Right lung (tissue), 2 donors: ENCODE measurements at regions not wholly inside any gene's neighbourhood (a gene's known extent, or its start where the extent isn't known, plus 50 kb on each side); places are given as distances from the start of the nearest gene placed in this dataset.
A peak's percentile ranks its signal among the peaks of the same experiment; 100 is the strongest.

ENCODE experiments used
- DNase-seq, 2 donors: peaks; one replicate each; pipeline ENCODE4 v3.0.0-alpha.2; 2013

DNA sequence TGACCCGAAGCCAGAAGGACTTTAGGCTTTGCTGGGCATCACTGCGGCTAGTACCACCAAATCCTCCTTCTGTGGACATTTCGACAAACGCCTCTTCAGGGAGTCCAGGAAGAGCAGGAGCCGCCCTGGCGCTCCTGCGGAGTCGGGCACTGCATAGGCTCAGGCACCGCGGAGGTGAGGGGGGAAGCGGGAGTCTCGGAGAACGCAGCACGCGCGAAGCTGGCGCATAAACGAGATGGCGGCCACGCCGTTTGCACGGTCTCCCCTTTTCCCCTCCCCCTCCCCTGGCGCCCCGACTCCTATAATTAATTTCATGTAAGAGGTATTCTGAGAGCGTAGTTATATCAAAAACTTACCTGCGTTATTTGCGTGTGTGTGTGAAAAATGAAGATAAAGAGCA is 137.8 kb upstream of the GAS1 start:
- DNase-seq, result no peak

DNA sequence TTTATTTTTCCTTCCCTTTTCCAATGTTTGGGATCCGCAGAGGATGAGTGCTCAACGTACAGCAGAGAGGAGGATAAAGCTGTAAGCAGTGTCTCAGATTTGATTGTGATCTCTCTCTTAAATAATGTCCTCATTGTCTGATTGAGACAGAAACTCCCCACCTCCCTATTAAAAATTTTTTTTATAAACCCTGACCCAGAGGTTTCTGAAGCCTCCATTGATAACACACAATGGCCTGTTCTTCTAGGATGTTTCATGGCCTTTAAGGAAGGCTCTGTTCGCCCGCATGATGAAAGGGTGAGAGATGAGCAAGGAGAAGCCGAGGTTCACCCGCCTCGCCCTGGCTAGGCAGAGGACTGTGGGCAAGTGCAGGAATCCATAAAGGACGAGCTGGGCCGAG is 138.2 kb upstream of the GAS1 start:
- DNase-seq, result no peak

DNA sequence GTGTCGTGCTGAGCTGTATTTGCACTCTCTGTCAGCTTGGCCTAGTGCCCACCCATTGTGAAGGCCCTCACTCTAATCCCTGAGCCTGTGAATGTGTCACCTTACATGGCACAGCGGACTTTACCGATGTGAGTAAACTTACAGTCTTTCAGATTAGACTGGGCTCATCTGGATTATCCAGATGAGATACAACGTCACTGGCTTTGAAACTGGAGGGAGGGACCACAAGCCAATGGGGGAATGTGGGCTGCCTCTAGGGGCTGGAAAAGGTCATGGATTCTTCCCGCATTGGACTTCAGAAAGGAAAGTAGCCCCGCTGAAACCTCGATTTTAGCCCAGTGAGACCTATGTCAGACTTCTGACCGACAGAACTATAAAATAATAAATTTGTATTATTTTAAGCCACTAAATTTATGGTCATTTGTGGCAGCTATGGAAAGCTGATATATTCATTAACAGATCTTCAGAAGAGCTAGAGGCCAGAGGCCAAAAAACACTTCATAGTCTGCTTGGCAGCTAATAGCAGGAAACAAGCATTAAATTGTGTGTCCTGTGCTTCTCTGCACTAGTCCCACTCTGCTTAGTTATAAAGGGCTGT is 139.0 kb upstream of the GAS1 start:
- peak; percentile 60 to 68 for DNase-seq

DNA sequence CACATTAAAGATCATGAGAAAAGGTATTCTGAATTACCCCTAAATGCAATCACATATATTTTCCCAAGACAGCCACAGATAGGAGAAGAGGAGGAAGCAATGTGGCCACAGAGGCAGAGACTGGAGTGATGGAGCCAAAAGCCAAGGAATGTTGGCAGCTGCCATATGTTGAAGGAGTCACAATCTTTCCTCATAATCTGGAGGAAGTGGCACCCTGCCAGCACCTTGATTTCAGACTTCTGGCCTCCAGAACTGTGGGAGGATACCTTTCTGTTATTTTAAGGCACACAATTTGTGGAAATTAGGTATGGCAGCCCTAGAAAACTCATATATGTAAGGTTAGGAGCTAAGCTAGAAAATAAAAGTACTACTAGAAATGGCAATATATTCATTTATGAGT is 139.9 kb upstream of the GAS1 start:
- no peak for DNase-seq

DNA sequence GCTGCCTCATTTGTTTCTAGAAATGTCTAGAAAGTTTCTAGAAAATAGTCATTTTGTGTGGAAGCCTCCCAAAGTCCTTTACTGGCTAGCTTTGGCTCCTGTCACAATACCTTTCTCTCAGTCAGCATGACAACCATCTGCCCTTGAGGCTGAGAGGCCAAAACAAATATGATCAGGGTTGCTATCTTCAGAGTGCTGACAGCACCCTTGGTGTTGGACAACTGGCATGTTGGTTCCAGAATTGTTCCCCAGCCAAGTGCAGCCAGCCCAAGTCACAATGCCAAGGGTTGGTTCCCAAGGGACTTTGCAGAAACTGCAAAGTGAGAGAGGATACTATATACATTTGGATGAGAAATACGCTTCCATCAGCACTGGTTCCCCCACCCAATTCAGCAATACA is 140.9 kb upstream of the GAS1 start:
- no peak for DNase-seq

DNA sequence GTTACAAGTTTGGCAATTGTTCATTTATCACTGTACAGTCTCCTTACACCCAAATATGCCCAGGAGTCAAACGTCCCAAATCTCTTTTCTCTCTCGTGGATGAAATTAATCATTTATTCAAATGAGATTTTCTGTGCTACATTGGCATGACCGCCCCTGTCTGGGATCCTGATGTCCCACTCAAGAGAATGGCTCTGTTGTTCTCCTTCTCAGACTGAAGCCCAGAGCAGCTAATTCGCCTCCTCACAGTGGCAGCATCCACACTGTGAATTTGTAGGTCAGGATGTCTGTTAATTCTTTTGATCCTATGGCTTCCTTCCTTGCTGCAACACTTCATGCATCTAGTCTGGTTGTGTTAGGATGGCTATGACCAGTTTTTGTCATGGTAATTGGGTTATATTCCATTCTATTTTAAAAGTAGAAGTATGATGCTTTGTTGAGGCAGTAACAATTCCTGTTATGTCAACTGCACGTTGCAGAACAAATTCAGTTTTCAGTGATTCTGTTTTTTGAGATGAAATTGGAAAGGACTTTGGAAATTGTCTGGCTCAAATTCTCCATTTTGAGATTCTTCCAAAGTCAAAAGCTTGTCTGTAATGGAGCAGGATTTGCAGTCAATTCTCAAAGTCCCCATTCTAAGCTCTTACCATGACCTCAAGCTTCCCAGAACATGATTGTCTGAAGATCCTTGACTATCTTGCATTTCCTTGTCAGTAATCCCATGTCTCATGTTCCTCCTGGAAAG is 141.5 kb upstream of the GAS1 start:
- DNase-seq, result no peak

DNA sequence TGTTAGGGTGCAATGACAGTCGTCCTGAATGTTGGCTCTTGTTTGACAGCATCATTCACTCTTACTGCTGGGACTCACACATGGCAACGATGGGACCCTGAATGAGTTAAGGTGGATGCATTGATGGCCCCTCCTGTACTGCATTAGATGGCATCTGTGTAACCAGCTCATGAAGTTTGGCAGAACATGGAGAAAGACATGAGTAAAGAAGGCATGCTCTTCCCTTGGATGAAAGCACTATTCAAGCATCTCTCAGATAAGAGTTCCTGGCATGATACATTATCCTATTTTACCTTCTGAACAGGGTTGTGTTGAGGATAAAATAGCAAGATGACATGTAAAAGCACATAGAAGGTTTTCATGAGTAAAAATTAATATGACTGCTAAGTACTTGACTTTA is 142.2 kb upstream of the GAS1 start:
- no peak for DNase-seq

DNA sequence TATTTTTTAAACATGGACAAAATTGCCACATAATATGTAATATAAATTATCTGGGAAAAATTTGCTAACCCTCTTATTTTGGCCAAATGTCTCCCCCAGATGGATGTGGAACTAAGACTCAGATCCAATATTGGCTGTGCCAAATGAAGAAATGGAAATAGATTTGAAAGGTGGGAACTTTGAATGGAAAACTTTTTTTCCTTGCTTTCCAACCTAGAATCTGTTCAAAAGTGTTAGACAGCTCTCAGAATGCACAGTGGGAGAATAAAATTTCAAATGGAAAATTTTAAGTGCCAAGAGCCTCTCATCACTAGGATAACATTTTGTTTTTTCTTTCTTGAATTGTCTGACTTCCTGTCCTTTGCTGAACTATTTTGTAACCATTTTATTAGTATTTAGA is 142.6 kb upstream of the GAS1 start:
- DNase-seq, result no peak

DNA sequence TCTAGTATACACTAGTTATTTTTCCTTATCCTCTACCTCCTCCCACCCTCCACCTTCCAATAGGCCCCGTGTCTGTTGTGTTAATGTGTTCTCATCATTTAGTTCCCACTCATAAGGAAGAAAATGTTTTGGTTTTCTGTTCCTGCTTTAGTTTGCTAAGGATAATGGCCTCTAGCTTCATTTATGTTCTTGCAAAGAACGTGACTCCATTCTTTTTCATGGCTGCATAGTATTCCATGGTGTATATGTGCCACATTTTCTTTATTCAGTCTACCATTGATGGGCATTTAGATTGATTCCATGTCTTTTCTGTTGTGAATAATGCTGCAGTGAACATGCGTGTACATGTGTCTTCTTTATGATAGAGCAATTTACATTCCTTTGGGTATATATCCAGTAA is 146.5 kb upstream of the GAS1 start:
- no peak for DNase-seq

DNA sequence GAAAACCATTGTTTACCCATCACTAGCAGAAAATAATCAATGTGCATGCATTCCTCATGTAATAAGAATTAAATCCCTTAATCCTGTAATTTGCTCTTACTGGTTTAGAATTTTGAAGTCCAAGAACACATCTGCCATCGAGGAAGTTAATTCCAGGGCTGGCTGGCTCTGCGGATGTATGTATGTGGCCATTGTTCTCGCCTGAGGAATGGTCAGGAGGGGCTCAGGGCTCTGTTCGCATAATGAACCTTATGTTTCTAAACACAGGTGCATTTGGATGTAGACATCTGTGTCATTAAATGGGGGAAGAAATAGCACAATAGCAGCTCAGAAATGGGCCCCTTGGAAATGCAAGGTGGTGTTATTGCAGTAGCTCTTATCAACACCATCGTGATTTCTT is 148.6 kb upstream of the GAS1 start:
- DNase-seq, result no peak

DNA sequence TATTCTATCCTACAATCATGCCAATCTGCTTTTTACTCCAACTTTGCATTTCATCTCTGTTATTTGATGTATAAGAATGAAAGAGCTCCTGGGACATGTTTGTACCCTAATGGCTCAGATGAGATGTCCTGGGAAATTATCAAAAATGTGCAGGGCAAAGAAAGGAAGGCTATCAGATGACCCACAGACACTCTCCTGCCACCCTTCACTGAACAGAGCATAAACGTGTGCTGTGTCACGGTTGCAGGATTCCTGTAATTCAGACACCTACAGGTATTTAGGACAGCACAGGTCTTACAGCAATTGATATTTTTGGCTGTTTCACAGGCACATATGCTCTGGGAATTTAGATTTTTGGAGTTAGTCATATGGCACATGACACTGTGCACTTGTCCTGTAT is 149.2 kb upstream of the GAS1 start:
- no peak for DNase-seq

DNA sequence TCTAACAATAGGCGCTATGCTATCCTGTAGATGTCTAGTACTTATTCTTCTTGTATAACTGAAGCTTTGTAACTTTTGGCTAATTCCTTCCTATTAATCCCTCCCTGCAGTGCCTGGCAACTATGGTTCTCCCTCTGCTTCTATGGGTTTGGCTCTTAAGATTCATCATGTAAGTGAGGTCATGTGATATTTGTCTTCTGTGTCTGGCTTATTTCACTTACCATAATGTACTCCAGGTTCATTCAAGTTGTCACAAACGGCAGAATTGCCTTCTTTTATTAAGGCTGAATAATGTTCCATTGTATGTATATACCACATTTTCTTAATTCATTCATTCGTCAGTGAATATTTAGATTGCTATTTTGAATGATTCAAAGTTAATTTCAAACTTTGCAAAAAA is 149.9 kb upstream of the GAS1 start:
- DNase-seq, result no peak

DNA sequence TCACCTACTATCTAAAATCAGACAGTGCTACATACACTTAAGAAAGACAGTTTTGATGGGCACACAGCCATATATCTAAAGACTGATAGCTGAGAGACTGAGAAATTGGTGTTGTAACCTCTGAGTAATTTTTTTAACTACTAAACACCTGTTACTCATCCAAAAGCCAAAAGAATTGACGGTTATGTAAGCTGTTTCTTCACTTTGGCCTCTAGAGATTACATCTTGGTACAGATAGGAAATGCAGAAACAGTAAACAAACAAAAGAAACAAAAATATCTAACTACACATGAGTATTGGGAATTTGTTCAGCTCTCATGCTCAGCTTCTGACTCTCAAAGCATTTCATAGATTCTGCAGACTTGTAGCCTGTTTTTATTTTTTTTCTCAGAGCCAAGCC is 152.1 kb upstream of the GAS1 start:
- DNase-seq, result no peak

DNA sequence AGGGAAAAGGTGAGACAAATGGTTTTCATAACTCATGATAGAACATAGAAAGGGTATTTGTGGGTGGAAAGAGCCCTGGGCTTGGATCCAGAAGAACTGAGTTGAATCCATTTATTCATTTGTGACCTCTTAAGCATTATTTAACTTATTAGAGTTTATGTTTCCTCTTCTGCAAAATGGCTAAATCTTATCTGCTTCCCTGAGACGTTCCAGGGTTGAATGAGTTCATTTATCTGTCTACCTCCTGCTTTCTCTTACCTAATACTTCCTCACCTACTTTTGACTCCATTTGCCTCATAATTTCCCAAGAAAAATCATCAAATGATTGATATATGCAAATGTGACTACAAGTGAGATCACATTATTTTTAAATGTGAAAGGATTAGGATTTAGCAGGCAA is 152.7 kb upstream of the GAS1 start:
- DNase-seq, result no peak

DNA sequence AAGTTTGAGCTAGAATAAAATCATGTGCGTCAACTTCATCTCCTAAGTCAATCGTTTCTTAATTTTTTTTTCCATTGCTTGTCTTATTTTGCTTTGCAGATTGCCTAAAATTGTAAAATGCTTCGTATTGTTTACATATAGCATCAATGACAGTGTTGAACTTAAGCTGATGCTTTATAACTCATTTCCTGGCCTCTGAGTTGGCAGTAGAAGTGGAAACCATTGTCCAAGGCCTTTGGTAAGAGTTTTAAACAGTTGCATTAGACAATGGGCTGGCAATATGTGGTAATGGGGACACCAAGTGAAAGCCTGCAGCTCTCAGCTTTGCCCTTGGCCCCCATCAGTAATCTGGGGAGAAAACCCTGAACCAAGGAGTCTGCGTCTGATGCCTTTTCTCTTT is 154.8 kb upstream of the GAS1 start:
- peak in 1 of 2 donors; percentile 44 for DNase-seq

DNA sequence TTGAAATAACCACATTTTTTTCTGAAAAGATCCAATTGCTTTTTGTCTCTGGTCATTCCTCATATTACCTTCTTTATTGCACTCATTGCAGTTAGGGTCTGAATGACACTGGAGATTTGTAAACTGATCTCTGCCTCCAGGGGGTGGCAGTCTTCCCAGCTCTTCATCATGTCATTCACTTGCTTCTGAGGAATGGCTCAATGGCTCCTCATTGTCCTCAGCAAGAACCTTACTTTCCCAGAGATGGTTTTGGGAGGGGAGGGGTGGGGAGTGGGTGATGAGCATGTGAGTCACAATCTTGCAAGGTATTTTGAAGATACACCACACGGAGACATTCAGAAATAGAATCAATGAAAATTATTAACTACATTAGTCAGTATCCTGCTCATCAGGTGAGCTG is 159.8 kb upstream of the GAS1 start:
- DNase-seq, result no peak

DNA sequence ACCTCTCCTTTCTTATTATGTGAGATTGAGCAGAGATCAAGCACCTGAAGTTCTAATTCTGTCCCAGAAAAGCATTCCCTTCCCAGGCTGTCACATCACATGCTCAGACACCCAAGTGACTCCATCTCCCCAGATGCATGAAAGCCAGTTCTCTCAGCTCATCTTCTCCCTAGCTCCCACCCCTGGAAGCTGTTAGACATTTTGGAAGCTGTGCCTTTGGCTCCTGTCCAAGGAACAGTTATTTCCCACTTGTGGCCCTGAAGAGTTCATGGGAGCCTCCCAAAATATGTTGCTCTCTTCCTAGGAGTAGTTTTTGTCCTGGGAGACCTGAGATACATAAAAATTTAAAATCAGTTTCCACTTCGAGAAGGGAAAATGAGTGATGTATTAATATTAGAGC is 161.4 kb upstream of the GAS1 start:
- peak; percentile 61 to 62 for DNase-seq

DNA sequence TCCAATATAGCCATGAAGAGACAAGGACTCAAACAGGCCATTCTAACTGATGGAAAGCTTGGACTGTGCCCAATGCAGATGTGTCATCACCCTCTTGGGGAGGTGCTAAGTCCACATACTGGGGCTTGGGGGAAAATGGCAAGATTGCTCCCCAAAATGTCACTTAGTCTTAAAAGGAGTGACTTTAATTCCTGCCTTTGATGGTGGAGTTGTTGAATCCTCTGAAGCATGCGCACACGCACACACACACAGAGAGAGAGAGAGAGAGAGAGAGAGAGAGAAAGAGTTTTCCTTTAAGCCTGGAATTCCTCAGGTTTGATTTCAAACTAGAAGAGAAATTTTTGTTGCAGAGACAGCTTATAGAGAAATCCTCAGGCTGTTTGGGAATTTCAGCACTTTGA is 161.9 kb upstream of the GAS1 start:
- DNase-seq, result no peak

DNA sequence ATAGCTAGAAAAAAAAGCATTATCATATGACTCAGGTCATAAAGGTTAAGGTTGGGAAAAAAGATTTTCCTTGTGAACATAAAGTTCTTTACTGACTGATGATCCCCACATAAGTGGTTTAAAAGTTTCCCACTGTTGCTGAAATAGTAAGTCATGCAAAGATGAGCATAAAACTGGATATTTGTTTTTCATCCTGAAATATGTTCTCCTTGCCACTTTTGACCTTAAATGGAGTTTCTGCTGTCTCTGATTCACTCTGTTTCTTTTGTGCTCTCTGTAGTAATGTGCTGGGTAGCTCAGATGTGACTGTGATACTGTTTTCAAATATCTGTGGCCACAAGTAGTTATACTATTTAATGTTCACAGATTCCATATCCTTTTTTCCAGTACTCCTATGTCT is 162.5 kb upstream of the GAS1 start:
- no peak for DNase-seq

DNA sequence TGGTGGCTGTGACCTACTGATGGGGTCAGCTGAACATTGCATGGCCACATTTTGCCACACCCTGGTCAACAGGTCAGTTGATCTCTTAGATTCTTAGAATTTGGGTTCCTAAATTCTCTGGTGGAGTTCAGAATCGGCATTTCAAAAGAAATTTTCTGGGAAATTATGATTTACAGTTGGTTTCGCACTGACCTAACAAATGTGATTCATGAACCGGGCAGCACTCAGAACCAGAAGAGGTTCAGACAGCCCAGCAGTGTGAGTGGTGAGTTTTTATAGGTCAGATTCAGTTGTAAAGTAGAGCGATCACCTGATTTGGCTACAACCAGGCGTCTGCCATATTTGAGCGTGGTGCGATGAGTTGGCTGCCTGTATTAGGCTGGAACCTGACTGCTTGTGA is 163.7 kb upstream of the GAS1 start:
- no peak for DNase-seq

DNA sequence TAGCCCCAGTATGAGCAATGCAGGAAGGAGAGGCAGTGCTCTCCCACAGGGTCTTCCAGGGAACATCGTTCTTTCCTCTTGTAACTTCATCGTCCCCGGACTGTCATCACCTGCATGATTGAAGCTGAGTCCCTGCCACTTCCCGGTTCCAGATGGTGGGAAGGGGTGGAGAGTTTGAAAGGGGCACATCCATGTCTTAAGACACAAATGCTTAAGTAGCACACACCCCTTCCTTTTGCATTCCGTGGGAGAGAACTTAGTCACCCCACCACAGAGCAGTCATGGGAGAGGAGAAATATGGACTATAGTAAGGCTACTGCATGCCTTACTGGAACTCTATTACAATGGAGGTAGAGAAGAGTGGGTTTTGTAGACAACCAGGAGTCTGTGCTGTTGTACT is 165.3 kb upstream of the GAS1 start:
- DNase-seq, result no peak

DNA sequence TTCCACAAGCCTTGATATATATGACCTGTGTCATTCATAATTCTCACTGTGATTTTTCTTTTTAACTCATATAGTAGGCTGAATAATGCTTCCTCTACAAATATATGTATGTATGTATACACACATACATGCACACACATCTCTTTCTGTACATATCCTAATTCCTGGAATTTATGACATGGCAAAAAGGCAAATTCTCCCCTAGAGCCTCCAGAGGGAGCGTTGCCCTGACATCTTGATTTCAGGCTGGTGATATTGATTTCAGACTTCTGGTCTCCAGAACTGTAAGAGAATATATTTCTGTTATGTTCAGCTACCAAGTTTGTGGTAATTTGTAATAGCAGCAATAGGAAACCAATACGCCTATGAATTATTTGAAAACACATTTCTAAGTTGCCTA is 166.6 kb upstream of the GAS1 start:
- DNase-seq, result no peak

DNA sequence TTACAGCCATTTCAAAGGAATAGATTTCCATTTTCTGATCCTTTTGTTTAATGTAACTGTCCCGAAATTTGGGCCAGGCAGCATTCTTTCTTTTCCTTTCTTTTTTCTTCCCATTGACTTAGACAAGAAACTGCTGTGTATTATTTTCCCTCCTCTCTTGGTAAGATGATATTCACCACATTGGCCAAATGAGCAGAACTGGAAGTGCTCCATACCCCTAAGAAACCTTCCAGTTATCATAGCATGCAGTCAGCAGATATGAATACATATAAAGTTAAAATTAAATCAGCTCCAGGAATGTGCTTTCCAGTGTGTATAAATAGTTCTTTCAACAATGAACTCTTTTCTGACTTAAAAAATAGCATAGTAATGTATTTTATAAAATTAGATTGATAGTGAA is 168.5 kb upstream of the GAS1 start:
- DNase-seq, result no peak

DNA sequence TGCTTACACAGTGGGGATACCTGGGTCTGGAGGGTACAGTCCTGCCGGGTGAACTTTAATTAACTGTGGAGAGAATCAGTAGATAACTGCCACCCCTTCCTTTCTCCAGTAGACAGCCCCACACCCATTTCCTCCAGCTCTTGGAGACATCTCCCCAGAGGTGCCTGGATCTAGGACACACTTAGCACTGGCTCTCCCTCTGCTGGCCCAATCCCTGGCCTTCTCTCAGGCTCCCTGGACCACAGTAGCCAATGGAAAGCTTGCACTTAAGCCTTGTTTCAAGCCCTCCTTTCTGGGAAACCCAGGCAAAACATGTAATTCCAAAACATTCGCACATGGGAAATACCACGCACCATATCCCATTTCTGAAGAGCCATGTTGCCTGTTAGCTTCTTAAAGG is 169.2 kb upstream of the GAS1 start:
- DNase-seq, result no peak
